ENCODE measurements at regions not wholly inside any gene's neighbourhood (a gene's known extent, or its start where the extent isn't known, plus 50 kb on each side); places are given as distances from the start of the nearest gene placed in this dataset.
"Not testable (repeated sequence)": the region's sequence is repeated elsewhere in the genome, so short reads cannot be mapped to it uniquely, and the experiment has no call there.

DNA sequence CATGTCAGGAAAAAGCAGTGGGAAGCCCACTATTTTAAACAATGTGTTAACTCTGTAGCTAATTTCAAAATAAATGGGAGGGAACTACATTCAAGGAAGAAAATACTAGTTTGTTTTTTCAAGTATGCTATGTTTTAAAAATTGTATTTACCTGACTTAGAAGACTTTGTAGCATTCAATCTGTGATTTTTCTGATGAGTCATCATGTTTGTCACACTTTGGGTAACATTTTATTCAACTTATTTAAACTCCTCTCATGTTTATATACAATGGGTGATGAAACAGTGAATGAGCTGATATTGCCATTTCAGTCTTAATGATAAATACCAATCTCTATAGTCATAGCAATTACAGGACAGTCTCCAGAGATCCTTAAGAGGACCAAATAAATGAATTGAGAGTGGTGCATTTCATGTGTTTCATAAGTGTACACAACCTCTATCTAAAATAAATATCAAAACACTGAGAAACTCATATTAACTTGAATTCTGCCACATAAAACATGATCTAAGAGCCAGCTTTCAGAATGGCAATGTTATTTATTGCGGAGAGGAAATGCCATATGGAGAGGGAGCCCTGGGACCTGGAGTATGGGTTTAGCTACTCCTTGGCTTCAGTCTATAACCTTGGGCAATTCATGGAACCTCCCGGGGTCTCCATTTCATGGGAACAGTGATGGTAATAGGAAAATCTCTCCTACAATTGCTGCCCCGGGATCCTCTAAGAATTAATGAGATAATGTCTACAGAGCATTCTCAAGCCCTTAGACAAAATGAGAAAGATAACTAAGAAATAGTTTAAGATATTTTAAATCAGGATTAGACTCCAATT is 913.9 kb downstream of the TLE4 start:
- H3K27me3 Mint-ChIP-seq = no peaks in the 10 kb centered on the region
- Histone ChIP-seq H3K27ac (ENCODE audit: insufficient read depth, low read length, poor library complexity, severe bottlenecking) (no peak overlapping the region), H3K27me3 (ENCODE audit: control insufficient read depth, insufficient read depth, low read length) (no peaks in the 10 kb centered on the region), H3K9me3 (ENCODE audit: control insufficient read depth in 2 of 2, low read length in 2 of 2) (peaks cover 5% of the 10 kb centered on the region in 2 experiments), H3K4me3 (ENCODE audit: low read depth, low read length) (no peak overlapping the region), H3K36me3 (ENCODE audit: control insufficient read depth, insufficient read depth, low read length) (no peaks in the 10 kb centered on the region), H3K4me1 (ENCODE audit: control insufficient read depth, insufficient read depth, low read length, poor library complexity, severe bottlenecking) (no peaks in the 10 kb centered on the region)
- H3K4me1 Mint-ChIP-seq = no peaks in the 10 kb centered on the region
- DNase-seq (no peak), ATAC-seq (ENCODE audit: low read depth in 2 of 2) (no peak)
- peaks cover 4 to 14% (median 9%) of the 10 kb centered on the region in 7 donors for H3K9me3 Mint-ChIP-seq
- H3K4me3 Mint-ChIP-seq = no peak overlapping the region
- no peak overlapping the region for H3K27ac Mint-ChIP-seq
- H3K36me3 Mint-ChIP-seq = no peaks in the 10 kb centered on the region

GRCh38 chr9:80482251-80482650 is 910.5 kb downstream of the TLE4 start:
- H3K36me3 ChIP-seq (ENCODE audit: control insufficient read depth, insufficient read depth, low read length); H3K4me3 Mint-ChIP-seq; H3K36me3 Mint-ChIP-seq; DNase-seq; H3K27me3 Mint-ChIP-seq; H3K4me1 ChIP-seq (ENCODE audit: control insufficient read depth, insufficient read depth, low read length, poor library complexity, severe bottlenecking); H3K27ac ChIP-seq (ENCODE audit: insufficient read depth, low read length, poor library complexity, severe bottlenecking); H3K4me1 Mint-ChIP-seq; ATAC-seq (ENCODE audit: low read depth in 2 of 2); H3K9me3 ChIP-seq (ENCODE audit: control insufficient read depth in 2 of 2, low read length in 2 of 2); H3K27ac Mint-ChIP-seq; H3K4me3 ChIP-seq (ENCODE audit: low read depth, low read length); H3K27me3 ChIP-seq (ENCODE audit: control insufficient read depth, insufficient read depth, low read length): not testable (repeated sequence)
- H3K9me3 Mint-ChIP-seq = peaks cover 5 to 18% (median 9%) of the 10 kb centered on the region in 7 donors

DNA sequence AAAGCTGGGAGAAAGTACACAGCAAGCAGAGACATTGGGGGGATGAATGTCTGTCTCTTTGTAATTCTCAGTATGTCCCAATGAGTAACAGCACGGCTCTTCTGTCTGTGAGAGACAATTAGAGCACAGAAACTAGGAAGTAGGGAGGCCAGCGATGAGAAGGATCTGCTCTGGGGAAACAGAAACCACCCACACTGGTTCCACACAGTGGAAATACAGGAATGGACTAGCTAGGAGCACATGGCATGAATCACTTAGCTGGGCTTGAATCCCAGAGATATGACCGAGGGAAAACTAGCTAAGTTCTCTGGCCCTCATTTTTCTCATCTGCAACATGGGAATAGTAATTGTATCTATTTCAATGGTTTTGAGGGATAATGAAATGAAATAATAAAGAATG is 895.9 kb downstream of the TLE4 start:
- no peak overlapping the region for H3K4me3 Mint-ChIP-seq
- no peaks in the 10 kb centered on the region for H3K36me3 Mint-ChIP-seq
- H3K36me3 ChIP-seq (ENCODE audit: control insufficient read depth, insufficient read depth, low read length) = no peaks in the 10 kb centered on the region
- no peaks in the 10 kb centered on the region for H3K4me1 ChIP-seq (ENCODE audit: control insufficient read depth, insufficient read depth, low read length, poor library complexity, severe bottlenecking)
- no peaks in the 10 kb centered on the region for H3K4me1 Mint-ChIP-seq
- no peak for ATAC-seq (ENCODE audit: low read depth in 2 of 2)
- H3K27me3 Mint-ChIP-seq = no peaks in the 10 kb centered on the region
- no peak overlapping the region for H3K27ac Mint-ChIP-seq
- H3K27ac ChIP-seq (ENCODE audit: insufficient read depth, low read length, poor library complexity, severe bottlenecking) = no peak overlapping the region
- no peaks in the 10 kb centered on the region for H3K27me3 ChIP-seq (ENCODE audit: control insufficient read depth, insufficient read depth, low read length)
- H3K9me3 ChIP-seq (ENCODE audit: control insufficient read depth in 2 of 2, low read length in 2 of 2) = no peaks in the 10 kb centered on the region
- peaks cover 2 to 15% (median 8%) of the 10 kb centered on the region in 7 donors for H3K9me3 Mint-ChIP-seq
- DNase-seq = no peak
- H3K4me3 ChIP-seq (ENCODE audit: low read depth, low read length) = no peak overlapping the region

GRCh38 chr9:80465556-80465955 is 893.8 kb downstream of the TLE4 start:
- Histone ChIP-seq H3K9me3 (ENCODE audit: control insufficient read depth in 2 of 2, low read length in 2 of 2) (no peaks in the 10 kb centered on the region), H3K27ac (ENCODE audit: insufficient read depth, low read length, poor library complexity, severe bottlenecking) (no peak overlapping the region), H3K27me3 (ENCODE audit: control insufficient read depth, insufficient read depth, low read length) (no peaks in the 10 kb centered on the region), H3K4me1 (ENCODE audit: control insufficient read depth, insufficient read depth, low read length, poor library complexity, severe bottlenecking) (no peaks in the 10 kb centered on the region), H3K36me3 (ENCODE audit: control insufficient read depth, insufficient read depth, low read length) (no peaks in the 10 kb centered on the region), H3K4me3 (ENCODE audit: low read depth, low read length) (no peak overlapping the region)
- no peaks in the 10 kb centered on the region for H3K4me1 Mint-ChIP-seq
- no peaks in the 10 kb centered on the region for H3K36me3 Mint-ChIP-seq
- no peak for ATAC-seq (ENCODE audit: low read depth in 2 of 2)
- H3K27me3 Mint-ChIP-seq = no peaks in the 10 kb centered on the region
- DNase-seq = no peak
- no peak overlapping the region for H3K4me3 Mint-ChIP-seq
- no peak overlapping the region for H3K27ac Mint-ChIP-seq
- H3K9me3 Mint-ChIP-seq = peaks cover 3 to 14% (median 9%) of the 10 kb centered on the region in 7 donors

DNA sequence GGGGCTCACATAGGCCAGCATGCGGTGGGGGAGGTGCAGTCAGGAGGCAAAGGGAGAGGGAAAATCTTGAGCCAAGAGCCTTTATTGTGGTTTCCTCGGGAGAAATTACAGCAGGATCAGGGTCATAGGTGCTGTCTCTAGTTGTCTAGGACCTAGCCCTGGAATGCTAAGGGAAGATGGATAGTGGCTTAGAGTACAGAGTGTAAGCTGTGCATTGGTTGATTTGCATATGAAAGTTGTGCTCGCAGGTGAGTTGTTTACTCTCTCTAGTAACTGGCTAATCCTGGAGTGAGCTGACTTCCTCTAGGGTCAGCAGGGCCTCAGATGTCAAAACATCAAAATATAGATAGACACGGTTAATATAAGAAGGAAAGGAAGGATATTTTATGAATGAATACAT is 877.7 kb downstream of the TLE4 start:
- H3K27me3 ChIP-seq (ENCODE audit: control insufficient read depth, insufficient read depth, low read length) = no peaks in the 10 kb centered on the region
- H3K27ac ChIP-seq (ENCODE audit: insufficient read depth, low read length, poor library complexity, severe bottlenecking) = no peak overlapping the region
- H3K36me3 ChIP-seq (ENCODE audit: control insufficient read depth, insufficient read depth, low read length) = no peaks in the 10 kb centered on the region
- H3K4me1 Mint-ChIP-seq = no peaks in the 10 kb centered on the region
- no peak overlapping the region for H3K4me3 ChIP-seq (ENCODE audit: low read depth, low read length)
- H3K4me1 ChIP-seq (ENCODE audit: control insufficient read depth, insufficient read depth, low read length, poor library complexity, severe bottlenecking) = no peaks in the 10 kb centered on the region
- no peaks in the 10 kb centered on the region for H3K9me3 ChIP-seq (ENCODE audit: control insufficient read depth in 2 of 2, low read length in 2 of 2)
- ATAC-seq (ENCODE audit: low read depth in 2 of 2) = no peak
- peaks cover 7 to 10% (median 8%) of the 10 kb centered on the region in 7 donors for H3K9me3 Mint-ChIP-seq
- no peaks in the 10 kb centered on the region for H3K27me3 Mint-ChIP-seq
- no peaks in the 10 kb centered on the region for H3K36me3 Mint-ChIP-seq
- no peak overlapping the region for H3K27ac Mint-ChIP-seq
- no peak overlapping the region for H3K4me3 Mint-ChIP-seq
- no peak for DNase-seq

DNA sequence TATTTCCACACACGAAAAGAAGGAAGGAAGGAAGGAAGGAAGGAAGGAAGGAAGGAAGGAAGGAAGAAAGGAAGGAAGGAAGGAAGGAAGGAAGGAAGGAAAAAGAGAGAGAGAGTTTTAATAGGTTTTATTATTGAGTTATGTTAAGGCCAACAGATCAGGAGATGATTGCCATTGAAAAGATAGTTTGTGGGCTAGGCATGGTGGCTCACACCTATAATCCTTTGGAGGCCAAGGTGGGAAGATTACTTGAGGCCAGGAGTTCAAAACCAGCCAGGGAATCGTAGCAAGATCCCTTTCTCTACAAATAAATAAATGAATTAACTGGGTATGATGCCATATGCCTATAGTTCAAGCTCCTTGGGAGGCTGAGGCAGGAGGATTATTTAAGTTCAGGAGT is 877.2 kb downstream of the TLE4 start:
- Mint-ChIP-seq H3K36me3 (no peaks in the 10 kb centered on the region), H3K27me3 (no peaks in the 10 kb centered on the region), H3K9me3 (peaks cover 4 to 9% (median 8%) of the 10 kb centered on the region in 7 donors), H3K4me1 (no peaks in the 10 kb centered on the region), H3K4me3 (no peak overlapping the region), H3K27ac (no peak overlapping the region)
- H3K9me3 ChIP-seq (ENCODE audit: control insufficient read depth in 2 of 2, low read length in 2 of 2) = no peaks in the 10 kb centered on the region
- no peaks in the 10 kb centered on the region for H3K4me1 ChIP-seq (ENCODE audit: control insufficient read depth, insufficient read depth, low read length, poor library complexity, severe bottlenecking)
- ATAC-seq (ENCODE audit: low read depth in 2 of 2) (no peak), DNase-seq (no peak)
- H3K4me3 ChIP-seq (ENCODE audit: low read depth, low read length) = no peak overlapping the region
- H3K27me3 ChIP-seq (ENCODE audit: control insufficient read depth, insufficient read depth, low read length) = no peaks in the 10 kb centered on the region
- H3K27ac ChIP-seq (ENCODE audit: insufficient read depth, low read length, poor library complexity, severe bottlenecking) = no peak overlapping the region
- no peaks in the 10 kb centered on the region for H3K36me3 ChIP-seq (ENCODE audit: control insufficient read depth, insufficient read depth, low read length)

DNA sequence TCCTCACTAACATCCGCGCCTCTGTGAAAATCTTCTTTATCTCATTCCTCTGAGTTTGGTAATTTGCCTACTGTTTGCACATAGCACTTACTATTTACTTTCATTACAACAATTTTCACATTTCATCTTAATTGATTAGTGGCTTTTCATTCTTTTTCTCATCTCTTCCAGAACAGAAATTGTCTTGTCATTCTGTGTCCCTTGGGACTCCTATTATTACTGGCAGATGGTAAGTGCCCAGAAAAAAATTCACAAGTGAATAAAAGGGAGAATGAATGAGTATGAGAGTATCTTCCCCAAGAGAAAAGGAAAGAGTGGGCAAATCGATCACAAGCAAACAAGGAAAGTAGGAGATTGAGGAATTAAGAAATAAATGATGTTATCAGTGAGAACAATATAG is 876.1 kb downstream of the TLE4 start:
- DNase-seq (no peak), ATAC-seq (ENCODE audit: low read depth in 2 of 2) (no peak)
- H3K9me3 Mint-ChIP-seq = peaks cover 5 to 8% (median 6%) of the 10 kb centered on the region in 7 donors
- no peak overlapping the region for H3K4me3 ChIP-seq (ENCODE audit: low read depth, low read length)
- no peak overlapping the region for H3K27ac ChIP-seq (ENCODE audit: insufficient read depth, low read length, poor library complexity, severe bottlenecking)
- no peaks in the 10 kb centered on the region for H3K36me3 ChIP-seq (ENCODE audit: control insufficient read depth, insufficient read depth, low read length)
- no peak overlapping the region for H3K4me3 Mint-ChIP-seq
- H3K27me3 ChIP-seq (ENCODE audit: control insufficient read depth, insufficient read depth, low read length) = no peaks in the 10 kb centered on the region
- no peaks in the 10 kb centered on the region for H3K9me3 ChIP-seq (ENCODE audit: control insufficient read depth in 2 of 2, low read length in 2 of 2)
- no peaks in the 10 kb centered on the region for H3K27me3 Mint-ChIP-seq
- no peak overlapping the region for H3K27ac Mint-ChIP-seq
- no peaks in the 10 kb centered on the region for H3K4me1 ChIP-seq (ENCODE audit: control insufficient read depth, insufficient read depth, low read length, poor library complexity, severe bottlenecking)
- H3K4me1 Mint-ChIP-seq = no peaks in the 10 kb centered on the region
- no peaks in the 10 kb centered on the region for H3K36me3 Mint-ChIP-seq

DNA sequence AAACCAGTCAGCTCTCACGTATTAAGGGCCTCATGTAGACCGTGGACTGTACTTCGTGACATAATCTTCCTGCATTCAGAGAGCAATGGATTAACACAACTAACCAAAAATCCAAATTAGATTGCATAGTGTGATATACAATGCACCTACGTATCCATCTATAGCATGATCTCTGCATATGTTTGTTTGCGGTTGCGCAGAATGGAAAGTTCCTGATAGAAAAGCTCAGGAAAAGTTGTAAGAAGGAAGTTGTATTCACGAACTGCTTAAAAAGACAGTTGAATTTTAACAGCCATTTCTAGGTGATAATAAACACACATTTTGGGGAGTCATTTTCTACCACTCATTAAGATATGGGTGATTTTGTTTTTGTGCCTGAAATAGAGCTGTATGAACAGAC is 869.0 kb downstream of the TLE4 start:
- no peak for DNase-seq
- H3K27me3 Mint-ChIP-seq = no peaks in the 10 kb centered on the region

More for the DNA sequence above, 869.0 kb downstream of the TLE4 start:
- H3K4me1 ChIP-seq (ENCODE audit: control insufficient read depth, insufficient read depth, low read length, poor library complexity, severe bottlenecking) = no peaks in the 10 kb centered on the region
- no peak overlapping the region for H3K27ac ChIP-seq (ENCODE audit: insufficient read depth, low read length, poor library complexity, severe bottlenecking)
- H3K9me3 ChIP-seq (ENCODE audit: control insufficient read depth in 2 of 2, low read length in 2 of 2) = no peaks in the 10 kb centered on the region
- H3K27ac Mint-ChIP-seq = no peak overlapping the region
- H3K27me3 ChIP-seq (ENCODE audit: control insufficient read depth, insufficient read depth, low read length) = no peaks in the 10 kb centered on the region
- no peaks in the 10 kb centered on the region for H3K36me3 Mint-ChIP-seq
- no peak overlapping the region for H3K4me3 ChIP-seq (ENCODE audit: low read depth, low read length)
- no peak overlapping the region for H3K4me3 Mint-ChIP-seq
- H3K36me3 ChIP-seq (ENCODE audit: control insufficient read depth, insufficient read depth, low read length) = no peaks in the 10 kb centered on the region
- ATAC-seq (ENCODE audit: low read depth in 2 of 2) = no peak
- peaks cover 2 to 14% (median 7%) of the 10 kb centered on the region in 7 donors for H3K9me3 Mint-ChIP-seq
- no peaks in the 10 kb centered on the region for H3K4me1 Mint-ChIP-seq

All from CD4-positive, CD25-positive, alpha-beta regulatory T cell (primary cell).